ENCODE measurements at regions not wholly inside any gene's neighbourhood (a gene's known extent, or its start where the extent isn't known, plus 50 kb on each side); places are given as distances from the start of the nearest gene placed in this dataset.

GRCh38 chr4:117835566-117835965 lies 198.7 kb upstream of the NDST3 start:
- H3K9me3 ChIP-seq (ENCODE audit: control insufficient read depth, insufficient read depth, low read length), result no peaks in the 10 kb centered on the region
- no peaks in the 10 kb centered on the region for H3K27me3 ChIP-seq (ENCODE audit: control insufficient read depth, low read length)
- no peaks in the 10 kb centered on the region for H3K9me2 ChIP-seq (replicated peaks; ENCODE audit: control insufficient read depth, low read length)
- H3K36me3 ChIP-seq (ENCODE audit: control insufficient read depth, low read length), result no peaks in the 10 kb centered on the region
- no peaks in the 10 kb centered on the region for H3F3A ChIP-seq (ENCODE audit: control insufficient read depth, insufficient read depth)
- no peak overlapping the region for H3K4me2 ChIP-seq (ENCODE audit: low read length)
- no peaks in the 10 kb centered on the region for H3K4me1 ChIP-seq (ENCODE audit: control insufficient read depth, low read length)
- no peak for TF ChIP-seq CTCF (IDR thresholded peaks at IDR 0.05; ENCODE audit: low read depth, low read length, poor library complexity, severe bottlenecking)
- H3K4me3 ChIP-seq (ENCODE audit: low read length), result no peak overlapping the region
- H4K20me1 ChIP-seq (ENCODE audit: control insufficient read depth, insufficient read depth, low read depth, low read length), result no peaks in the 10 kb centered on the region
- no peak overlapping the region for H3K27ac ChIP-seq (ENCODE audit: low read depth, low read length)
- no peaks in the 10 kb centered on the region for H3K79me2 ChIP-seq (ENCODE audit: control insufficient read depth, low read length)

GRCh38 chr4:117844594-117844993 lies 189.7 kb upstream of the NDST3 start:
- no peaks in the 10 kb centered on the region for H3K4me1 ChIP-seq (ENCODE audit: control insufficient read depth, low read length)
- TF ChIP-seq EZH2phosphoT487 (IDR thresholded peaks at IDR 0.05; ENCODE audit: borderline replicate concordance, low read length), result no peak
- no peak for TF ChIP-seq CTCF (IDR thresholded peaks at IDR 0.05; ENCODE audit: low read depth, low read length, poor library complexity, severe bottlenecking)

GRCh38 chr4:117845270-117845669 lies 189.0 kb upstream of the NDST3 start:
- no peaks in the 10 kb centered on the region for H3K9me2 ChIP-seq (replicated peaks; ENCODE audit: control insufficient read depth, low read length)
- H3K79me2 ChIP-seq (ENCODE audit: control insufficient read depth, low read length), result no peaks in the 10 kb centered on the region
- no peaks in the 10 kb centered on the region for H3K9me3 ChIP-seq (ENCODE audit: control insufficient read depth, insufficient read depth, low read length)
- no peak overlapping the region for H3K4me3 ChIP-seq (ENCODE audit: low read length)
- TF ChIP-seq CTCF (IDR thresholded peaks at IDR 0.05; ENCODE audit: low read depth, low read length, poor library complexity, severe bottlenecking), result no peak
- TF ChIP-seq EZH2phosphoT487 (IDR thresholded peaks at IDR 0.05; ENCODE audit: borderline replicate concordance, low read length), result no peak
- no peak overlapping the region for H3K4me2 ChIP-seq (ENCODE audit: low read length)
- no peaks in the 10 kb centered on the region for H3K27me3 ChIP-seq (ENCODE audit: control insufficient read depth, low read length)
- H3K27ac ChIP-seq (ENCODE audit: low read depth, low read length), result no peak overlapping the region
- no peaks in the 10 kb centered on the region for H3F3A ChIP-seq (ENCODE audit: control insufficient read depth, insufficient read depth)
- H3K36me3 ChIP-seq (ENCODE audit: control insufficient read depth, low read length), result no peaks in the 10 kb centered on the region
- no peaks in the 10 kb centered on the region for H4K20me1 ChIP-seq (ENCODE audit: control insufficient read depth, insufficient read depth, low read depth, low read length)
- H3K4me1 ChIP-seq (ENCODE audit: control insufficient read depth, low read length), result no peaks in the 10 kb centered on the region

More at GRCh38 chr4:117844594-117844993, 189.7 kb upstream of the NDST3 start:
- H3K4me2 ChIP-seq (ENCODE audit: low read length), result no peak overlapping the region
- no peaks in the 10 kb centered on the region for H3K9me2 ChIP-seq (replicated peaks; ENCODE audit: control insufficient read depth, low read length)
- H3K27ac ChIP-seq (ENCODE audit: low read depth, low read length), result no peak overlapping the region
- H3K4me3 ChIP-seq (ENCODE audit: low read length), result no peak overlapping the region
- H3F3A ChIP-seq (ENCODE audit: control insufficient read depth, insufficient read depth), result no peaks in the 10 kb centered on the region
- no peaks in the 10 kb centered on the region for H3K36me3 ChIP-seq (ENCODE audit: control insufficient read depth, low read length)
- H4K20me1 ChIP-seq (ENCODE audit: control insufficient read depth, insufficient read depth, low read depth, low read length), result no peaks in the 10 kb centered on the region
- H3K9me3 ChIP-seq (ENCODE audit: control insufficient read depth, insufficient read depth, low read length), result no peaks in the 10 kb centered on the region
- no peaks in the 10 kb centered on the region for H3K27me3 ChIP-seq (ENCODE audit: control insufficient read depth, low read length)
- no peaks in the 10 kb centered on the region for H3K79me2 ChIP-seq (ENCODE audit: control insufficient read depth, low read length)

- no peaks in the 10 kb centered on the region for H4K20me1 ChIP-seq (ENCODE audit: control insufficient read depth, insufficient read depth, low read depth, low read length)
- no peak overlapping the region for H3K4me3 ChIP-seq (ENCODE audit: low read length)
- no peaks in the 10 kb centered on the region for H3K4me1 ChIP-seq (ENCODE audit: control insufficient read depth, low read length)
Observed at GRCh38 chr4:117847849-117848248, 186.4 kb upstream of the NDST3 start.

More at GRCh38 chr4:117847849-117848248, 186.4 kb upstream of the NDST3 start:
- TF ChIP-seq CTCF (IDR thresholded peaks at IDR 0.05; ENCODE audit: low read depth, low read length, poor library complexity, severe bottlenecking), result no peak
- TF ChIP-seq EZH2phosphoT487 (IDR thresholded peaks at IDR 0.05; ENCODE audit: borderline replicate concordance, low read length), result no peak
- no peaks in the 10 kb centered on the region for H3K27me3 ChIP-seq (ENCODE audit: control insufficient read depth, low read length)
- H3K9me2 ChIP-seq (replicated peaks; ENCODE audit: control insufficient read depth, low read length), result no peaks in the 10 kb centered on the region
- H3K27ac ChIP-seq (ENCODE audit: low read depth, low read length), result no peak overlapping the region
- H3K36me3 ChIP-seq (ENCODE audit: control insufficient read depth, low read length), result no peaks in the 10 kb centered on the region
- H3F3A ChIP-seq (ENCODE audit: control insufficient read depth, insufficient read depth), result no peaks in the 10 kb centered on the region
- no peaks in the 10 kb centered on the region for H3K9me3 ChIP-seq (ENCODE audit: control insufficient read depth, insufficient read depth, low read length)
- H3K4me2 ChIP-seq (ENCODE audit: low read length), result no peak overlapping the region
- H3K79me2 ChIP-seq (ENCODE audit: control insufficient read depth, low read length), result no peaks in the 10 kb centered on the region
